ENCODE measurements at regions not wholly inside any gene's neighbourhood (a gene's known extent, or its start where the extent isn't known, plus 50 kb on each side); places are given as distances from the start of the nearest gene placed in this dataset.

- Histone ChIP-seq H3K27me3 (no peaks in the 10 kb centered on the region), H3K36me3 (replicated peaks in 1 of 2) (no peaks in the 10 kb centered on the region), H3K4me3 (no peak overlapping the region), H3K27ac (no peak overlapping the region), H3K4me1 (replicated peaks in 1 of 2) (no peaks in the 10 kb centered on the region), H3K9me3 (replicated peaks in 1 of 3) (no peaks in the 10 kb centered on the region)
- 79 to 91% (median 84%) methylated on average over 2 of the region's 2 CpGs for WGBS, 4 donors
- TF ChIP-seq, protein P1, sequence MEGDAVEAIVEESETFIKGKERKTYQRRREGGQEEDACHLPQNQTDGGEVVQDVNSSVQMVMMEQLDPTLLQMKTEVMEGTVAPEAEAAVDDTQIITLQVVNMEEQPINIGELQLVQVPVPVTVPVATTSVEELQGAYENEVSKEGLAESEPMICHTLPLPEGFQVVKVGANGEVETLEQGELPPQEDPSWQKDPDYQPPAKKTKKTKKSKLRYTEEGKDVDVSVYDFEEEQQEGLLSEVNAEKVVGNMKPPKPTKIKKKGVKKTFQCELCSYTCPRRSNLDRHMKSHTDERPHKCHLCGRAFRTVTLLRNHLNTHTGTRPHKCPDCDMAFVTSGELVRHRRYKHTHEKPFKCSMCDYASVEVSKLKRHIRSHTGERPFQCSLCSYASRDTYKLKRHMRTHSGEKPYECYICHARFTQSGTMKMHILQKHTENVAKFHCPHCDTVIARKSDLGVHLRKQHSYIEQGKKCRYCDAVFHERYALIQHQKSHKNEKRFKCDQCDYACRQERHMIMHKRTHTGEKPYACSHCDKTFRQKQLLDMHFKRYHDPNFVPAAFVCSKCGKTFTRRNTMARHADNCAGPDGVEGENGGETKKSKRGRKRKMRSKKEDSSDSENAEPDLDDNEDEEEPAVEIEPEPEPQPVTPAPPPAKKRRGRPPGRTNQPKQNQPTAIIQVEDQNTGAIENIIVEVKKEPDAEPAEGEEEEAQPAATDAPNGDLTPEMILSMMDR (IDR thresholded peaks at IDR 0.05), result no peak
- TF ChIP-seq POLR2A (IDR thresholded peaks at IDR 0.05), result no peak
- intact Hi-C loops (cut with DNase I), result no loop called here
- no peak for DNase-seq
Observed at GRCh38 chr3:94909726-94910125, 846.9 kb downstream of the NSUN3 start.

DNA sequence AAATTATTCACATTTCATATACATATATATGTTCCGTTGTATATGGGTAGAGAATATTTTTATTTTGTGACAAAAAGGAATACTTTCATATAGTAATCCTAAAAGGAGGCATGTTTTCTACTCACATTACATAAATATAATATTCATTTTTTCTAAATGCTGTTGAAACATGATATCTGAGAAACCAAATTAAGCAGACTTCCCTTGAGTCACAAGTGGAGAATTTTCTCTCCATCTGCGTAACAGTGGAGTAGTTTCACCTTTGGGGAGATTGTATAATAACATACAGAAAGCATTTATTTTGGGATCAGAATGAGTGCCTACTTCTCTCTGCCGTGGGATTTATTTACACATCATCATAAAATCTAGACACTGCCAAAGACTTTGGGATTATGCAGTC lies 849.8 kb downstream of the NSUN3 start:
- Histone ChIP-seq H3K27ac (no peak overlapping the region), H3K4me1 (replicated peaks in 1 of 2) (no peaks in the 10 kb centered on the region), H3K27me3 (no peaks in the 10 kb centered on the region), H3K9me3 (replicated peaks in 1 of 3) (no peaks in the 10 kb centered on the region), H3K4me3 (no peak overlapping the region), H3K36me3 (replicated peaks in 1 of 2) (no peaks in the 10 kb centered on the region)
- TF ChIP-seq, protein P1 (IDR thresholded peaks at IDR 0.05), result no peak
- TF ChIP-seq POLR2A (IDR thresholded peaks at IDR 0.05), result no peak
- WGBS, 4 donors, result 86 to 90% (median 88%) methylated on average over 3 of the region's 3 CpGs
- intact Hi-C loops (cut with DNase I), result no loop called here
- no peak for DNase-seq

- Histone ChIP-seq H3K36me3 (replicated peaks in 1 of 2) (no peaks in the 10 kb centered on the region), H3K4me1 (replicated peaks in 1 of 2) (peaks cover 0 to 8% of the 10 kb centered on the region in 2 donors), H3K27ac (no peak overlapping the region), H3K9me3 (replicated peaks in 1 of 3) (no peaks in the 10 kb centered on the region), H3K27me3 (no peaks in the 10 kb centered on the region), H3K4me3 (no peak overlapping the region)
- WGBS, 4 donors, result 96 to 99% (median 97%) methylated on average over 7 to 8 of the region's 8 CpGs
- TF ChIP-seq, protein P1 (IDR thresholded peaks at IDR 0.05), result no peak
- TF ChIP-seq POLR2A (IDR thresholded peaks at IDR 0.05), result no peak
- no peak for DNase-seq
- intact Hi-C loops (cut with DNase I), result no loop called here
Observed at GRCh38 chr3:94927175-94927574, 864.3 kb downstream of the NSUN3 start.

- H3K27me3 ChIP-seq, result no peaks in the 10 kb centered on the region
- DNase-seq, result peak; percentile 47 to 78 (median 74)
- TF ChIP-seq POLR2A (IDR thresholded peaks at IDR 0.05), result no peak
- TF ChIP-seq, protein P1 (IDR thresholded peaks at IDR 0.05), result no peak
- H3K9me3 ChIP-seq (replicated peaks in 1 of 3), result peaks cover 0 to 3% (median 0%) of the 10 kb centered on the region in 3 donors
- intact Hi-C loops (cut with DNase I), result no loop called here
- peaks cover 0 to 8% of the 10 kb centered on the region in 2 donors for H3K4me1 ChIP-seq (replicated peaks in 1 of 2)
- 39 to 53% (median 41%) methylated on average over 4 of the region's 4 CpGs for WGBS, 4 donors
- H3K27ac ChIP-seq, result no peak overlapping the region
- no peak overlapping the region for H3K4me3 ChIP-seq
- no peaks in the 10 kb centered on the region for H3K36me3 ChIP-seq (replicated peaks in 1 of 2)
Observed at GRCh38 chr3:94928921-94929320, 866.1 kb downstream of the NSUN3 start.
